CD4-positive, alpha-beta T cell treated with Interleukin-21 for 1 hour (primary cell): ENCODE measurements at regions not wholly inside any gene's neighbourhood (a gene's known extent, or its start where the extent isn't known, plus 50 kb on each side); places are given as distances from the start of the nearest gene placed in this dataset.

ENCODE experiments used
- DNase-seq: peaks from one replicate; pipeline ENCODE4 v3.0.0-alpha.2; 2020

- no peak for DNase-seq
These were observed 127.0 kb upstream of the STMND1 start for GRCh38 chr6:16974704-16975359.

GRCh38 chr6:16974387-16974673, 127.5 kb upstream of the STMND1 start:
- no peak for DNase-seq

- no peak for DNase-seq
These were observed 128.1 kb upstream of the STMND1 start for GRCh38 chr6:16973545-16974386.

- DNase-seq = no peak
These were observed 128.8 kb upstream of the STMND1 start for GRCh38 chr6:16973051-16973450.

GRCh38 chr6:16972535-16972934, 129.3 kb upstream of the STMND1 start:
- no peak for DNase-seq

- no peak for DNase-seq
These were observed 131.9 kb upstream of the STMND1 start for GRCh38 chr6:16969699-16970655.

GRCh38 chr6:16968101-16968500, 133.7 kb upstream of the STMND1 start:
- DNase-seq = no peak

GRCh38 chr6:16967470-16967817, 134.4 kb upstream of the STMND1 start:
- no peak for DNase-seq

GRCh38 chr6:16966791-16967469, 134.9 kb upstream of the STMND1 start:
- DNase-seq = no peak

GRCh38 chr6:16965689-16966088, 136.2 kb upstream of the STMND1 start:
- no peak for DNase-seq

- DNase-seq = peak; percentile 65
These were observed 137.0 kb upstream of the STMND1 start for GRCh38 chr6:16964553-16965499.

GRCh38 chr6:16961577-16961976, 140.3 kb upstream of the STMND1 start:
- DNase-seq = no peak

GRCh38 chr6:16959789-16960188, 142.1 kb upstream of the STMND1 start:
- DNase-seq = no peak

- peak; percentile 21 for DNase-seq
These were observed 145.5 kb upstream of the STMND1 start for GRCh38 chr6:16956361-16956760.

GRCh38 chr6:16955899-16956298, 146.0 kb upstream of the STMND1 start:
- DNase-seq = no peak

GRCh38 chr6:16953905-16954304, 147.9 kb upstream of the STMND1 start:
- no peak for DNase-seq

- no peak for DNase-seq
These were observed 148.4 kb upstream of the STMND1 start for GRCh38 chr6:16953446-16953845.

GRCh38 chr6:16950825-16951495, 150.9 kb upstream of the STMND1 start:
- no peak for DNase-seq

- no peak for DNase-seq
These were observed 151.5 kb upstream of the STMND1 start for GRCh38 chr6:16950302-16950701.

GRCh38 chr6:16949716-16950115, 152.1 kb upstream of the STMND1 start:
- no peak for DNase-seq

- no peak for DNase-seq
These were observed 153.5 kb upstream of the STMND1 start for GRCh38 chr6:16948396-16948795.
